ENCODE measurements at regions not wholly inside any gene's neighbourhood (a gene's known extent, or its start where the extent isn't known, plus 50 kb on each side); places are given as distances from the start of the nearest gene placed in this dataset.

- DNase-seq (ENCODE audit: low read depth, low spot score) (no peak), FAIRE-seq (no peak), ATAC-seq (no peak)
- H3K27me3 ChIP-seq (replicated peaks in 1 of 2; ENCODE audit: control insufficient read depth in 2 of 2, insufficient read depth in 2 of 2, low read length in 1 of 2), result no peaks in the 10 kb centered on the region; a peak in 2 of 4 replicates
- in situ Hi-C loops (cut with MboI) (no loop called here), intact Hi-C loops (cut with micrococcal nuclease; ENCODE audit: unreplicated experiment) (no loop called here)
- CTCF ChIA-PET, result no interaction called here
- BruUV-seq (replicated peaks), result no TSS peak
- no peaks in the 10 kb centered on the region for H4K20me1 ChIP-seq (ENCODE audit: control insufficient read depth, insufficient read depth)
- H3K9ac ChIP-seq (ENCODE audit: control insufficient read depth, insufficient read depth, low read length), result no peak overlapping the region
- H2AFZ ChIP-seq (ENCODE audit: control insufficient read depth, low read depth, low read length), result no peak overlapping the region
- H3K4me3 ChIP-seq, result no peak overlapping the region
- WGBS (ENCODE audit: insufficient coverage, insufficient replicate concordance, low lambda C conversion rate, missing lambda C conversion rate), result 67% methylated on average over 16 of the region's 16 CpGs
- no peaks in the 10 kb centered on the region for H3K36me3 ChIP-seq (ENCODE audit: control insufficient read depth in 2 of 2, insufficient read depth in 2 of 2, low read length in 1 of 2)
- H3K9me3 ChIP-seq (replicated peaks; ENCODE audit: control insufficient read depth, insufficient read depth, low read length), result no peaks in the 10 kb centered on the region; the same call in 1 of the 3 replicates
- no peaks in the 10 kb centered on the region for H3K79me2 ChIP-seq (ENCODE audit: control insufficient read depth, insufficient read depth, low read length)
- no peaks in the 10 kb centered on the region for H3K4me1 ChIP-seq (ENCODE audit: control insufficient read depth, insufficient read depth, low read length)
- SMC1A ChIA-PET (ENCODE audit: uncharacterized antibody, unreplicated experiment), result interaction anchor here (0.6 kb wide), 1 partner anchor 762 kb away, joined by 3 read pairs; no protein-coding TSS in a partner anchor
- POLR2A ChIA-PET, result no interaction called here
- TF ChIP-seq CEBPZ (IDR thresholded peaks at IDR 0.05; ENCODE audit: low read depth, low read length) (no peak), ELK1 (IDR thresholded peaks at IDR 0.05; ENCODE audit: low read depth, low read length) (no peak), ETV6 (conservative IDR thresholded peaks at IDR 0.05 in 1 of 2, IDR thresholded peaks at IDR 0.05 in 1 of 2; ENCODE audit: borderline replicate concordance in 1 of 2, low read depth in 1 of 2) (no peak), NFYB (IDR thresholded peaks at IDR 0.05; ENCODE audit: insufficient read depth, low read depth, low read length) (no peak)
- H3K27ac ChIP-seq (ENCODE audit: control insufficient read depth, insufficient read depth), result no peak overlapping the region
- no peak overlapping the region for H3K4me2 ChIP-seq (ENCODE audit: control insufficient read depth, insufficient read depth)
- RAD21 ChIA-PET (ENCODE audit: unreplicated experiment), result no interaction called here
Observed at GRCh38 chr20:10793766-10794165, 120.0 kb upstream of the JAG1 start.

Measured in GM12878 (cell line).